Mucosa of stomach (tissue), 1 donor: ENCODE measurements at regions not wholly inside any gene's neighbourhood (a gene's known extent, or its start where the extent isn't known, plus 50 kb on each side); places are given as distances from the start of the nearest gene placed in this dataset.

ENCODE experiments used
- H3K27me3 ChIP-seq: one replicate; pipeline ENCODE4 v1.7.0; 2013; ENCODE audit warnings: mild to moderate bottlenecking, low read length; ENCODE audit not compliant: control insufficient read depth, insufficient read depth
- H3K36me3 ChIP-seq: one replicate; pipeline ENCODE4 v1.7.0; 2013; ENCODE audit warnings: low read length; ENCODE audit not compliant: control insufficient read depth, insufficient read depth
- H3K4me1 ChIP-seq: one replicate; pipeline ENCODE4 v1.7.0; 2013; ENCODE audit warnings: mild to moderate bottlenecking, low read length; ENCODE audit not compliant: control insufficient read depth, insufficient read depth
- H3K4me3 ChIP-seq: one replicate; pipeline ENCODE4 v1.7.0; 2013; ENCODE audit warnings: low read length
- H3K9ac ChIP-seq: one replicate; pipeline ENCODE4 v1.7.0; 2013; ENCODE audit warnings: mild to moderate bottlenecking, low read length, moderate library complexity
- H3K9me3 ChIP-seq: one replicate; pipeline ENCODE4 v1.7.0; 2013; ENCODE audit warnings: mild to moderate bottlenecking, low read length, moderate library complexity; ENCODE audit not compliant: control insufficient read depth
- donor health status: Pancreatic carcinoma.

DNA sequence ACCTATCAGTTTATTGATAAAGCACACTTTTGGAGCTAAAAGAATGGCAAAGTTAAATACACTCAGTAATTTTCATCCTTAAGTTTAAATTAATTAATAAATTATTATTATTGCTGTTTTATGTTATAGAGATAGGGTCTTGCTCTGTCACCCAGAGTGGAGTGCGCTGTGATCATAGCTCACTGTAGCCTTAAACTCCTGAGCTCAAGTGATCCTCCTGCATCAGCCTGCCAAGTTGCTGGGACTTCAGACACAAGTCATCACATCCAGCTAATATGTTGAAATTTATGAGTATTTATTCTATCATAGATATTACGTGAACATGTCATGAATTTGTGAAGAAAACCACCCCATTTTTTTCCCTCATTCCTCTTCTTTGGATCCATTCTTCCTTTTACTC lies 64.2 kb downstream of the GJA1 start:
- Histone ChIP-seq H3K9ac (no peak overlapping the region), H3K4me3 (no peak overlapping the region), H3K36me3 (no peaks in the 10 kb centered on the region), H3K27me3 (no peaks in the 10 kb centered on the region), H3K9me3 (no peaks in the 10 kb centered on the region), H3K4me1 (no peaks in the 10 kb centered on the region)

DNA sequence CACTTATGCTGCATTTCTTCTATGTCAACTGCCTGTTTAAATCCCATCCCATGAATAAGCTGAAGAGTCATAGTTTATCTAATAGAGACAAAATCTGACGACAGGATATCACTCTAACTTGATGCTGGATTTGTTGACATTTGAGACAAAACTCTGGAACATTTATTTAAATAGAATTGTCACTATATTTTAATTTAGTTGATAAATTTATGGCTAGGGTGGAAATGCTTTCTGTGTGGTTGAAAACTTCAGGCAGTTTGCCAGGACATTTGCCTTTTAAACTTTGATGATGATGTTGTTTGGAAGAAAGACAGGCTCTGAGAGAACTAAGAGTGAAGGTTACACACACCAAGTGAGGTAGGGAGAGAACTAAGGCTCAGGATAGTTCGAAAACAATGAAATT lies 68.1 kb downstream of the GJA1 start:
- Histone ChIP-seq H3K9ac (no peak overlapping the region), H3K4me3 (no peak overlapping the region), H3K9me3 (no peaks in the 10 kb centered on the region), H3K4me1 (no peaks in the 10 kb centered on the region), H3K27me3 (no peaks in the 10 kb centered on the region), H3K36me3 (no peaks in the 10 kb centered on the region)

DNA sequence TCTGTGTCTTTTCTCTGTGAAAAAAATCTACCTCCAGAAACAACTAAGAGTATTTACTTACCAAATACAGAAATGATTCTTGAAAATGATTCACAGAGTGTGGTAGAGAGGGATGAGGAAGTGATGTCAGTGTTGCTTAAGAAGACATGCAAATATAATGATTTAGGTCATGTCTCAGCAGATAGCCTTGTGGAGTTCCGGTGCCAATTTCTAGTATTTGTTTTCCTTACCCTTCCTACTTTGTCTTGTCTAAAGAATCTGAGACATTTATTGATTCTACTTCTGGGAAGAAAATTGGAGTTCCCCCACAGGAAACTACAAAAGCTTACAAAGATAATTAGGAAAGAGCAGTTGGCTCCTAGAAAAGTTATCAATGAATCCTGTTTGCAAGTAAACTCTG lies 68.8 kb downstream of the GJA1 start:
- Histone ChIP-seq H3K4me3 (no peak overlapping the region), H3K9me3 (no peaks in the 10 kb centered on the region), H3K4me1 (no peaks in the 10 kb centered on the region), H3K9ac (no peak overlapping the region), H3K36me3 (no peaks in the 10 kb centered on the region), H3K27me3 (no peaks in the 10 kb centered on the region)

DNA sequence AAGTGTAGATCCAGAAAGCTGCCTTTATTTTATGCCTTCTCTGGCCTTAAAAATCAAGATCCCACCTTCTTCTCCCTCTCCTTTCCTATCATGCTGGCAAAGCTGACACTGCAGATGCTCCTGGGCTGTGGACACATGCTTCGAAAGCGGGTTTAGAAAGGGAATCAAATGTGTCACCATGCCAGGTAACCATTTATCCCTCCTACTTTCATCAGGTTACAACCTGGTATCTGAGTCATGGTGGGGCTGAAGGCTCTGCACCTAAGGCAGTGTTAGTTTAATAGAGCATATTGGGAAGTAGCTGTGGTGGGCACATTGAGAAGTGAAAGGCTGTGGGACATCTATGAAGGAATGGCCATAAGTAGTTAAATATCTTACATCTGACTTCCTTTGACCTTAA lies 69.8 kb downstream of the GJA1 start:
- no peaks in the 10 kb centered on the region for H3K4me1 ChIP-seq
- H3K4me3 ChIP-seq: no peak overlapping the region
- H3K27me3 ChIP-seq: no peaks in the 10 kb centered on the region
- no peaks in the 10 kb centered on the region for H3K9me3 ChIP-seq
- no peak overlapping the region for H3K9ac ChIP-seq
- no peaks in the 10 kb centered on the region for H3K36me3 ChIP-seq

DNA sequence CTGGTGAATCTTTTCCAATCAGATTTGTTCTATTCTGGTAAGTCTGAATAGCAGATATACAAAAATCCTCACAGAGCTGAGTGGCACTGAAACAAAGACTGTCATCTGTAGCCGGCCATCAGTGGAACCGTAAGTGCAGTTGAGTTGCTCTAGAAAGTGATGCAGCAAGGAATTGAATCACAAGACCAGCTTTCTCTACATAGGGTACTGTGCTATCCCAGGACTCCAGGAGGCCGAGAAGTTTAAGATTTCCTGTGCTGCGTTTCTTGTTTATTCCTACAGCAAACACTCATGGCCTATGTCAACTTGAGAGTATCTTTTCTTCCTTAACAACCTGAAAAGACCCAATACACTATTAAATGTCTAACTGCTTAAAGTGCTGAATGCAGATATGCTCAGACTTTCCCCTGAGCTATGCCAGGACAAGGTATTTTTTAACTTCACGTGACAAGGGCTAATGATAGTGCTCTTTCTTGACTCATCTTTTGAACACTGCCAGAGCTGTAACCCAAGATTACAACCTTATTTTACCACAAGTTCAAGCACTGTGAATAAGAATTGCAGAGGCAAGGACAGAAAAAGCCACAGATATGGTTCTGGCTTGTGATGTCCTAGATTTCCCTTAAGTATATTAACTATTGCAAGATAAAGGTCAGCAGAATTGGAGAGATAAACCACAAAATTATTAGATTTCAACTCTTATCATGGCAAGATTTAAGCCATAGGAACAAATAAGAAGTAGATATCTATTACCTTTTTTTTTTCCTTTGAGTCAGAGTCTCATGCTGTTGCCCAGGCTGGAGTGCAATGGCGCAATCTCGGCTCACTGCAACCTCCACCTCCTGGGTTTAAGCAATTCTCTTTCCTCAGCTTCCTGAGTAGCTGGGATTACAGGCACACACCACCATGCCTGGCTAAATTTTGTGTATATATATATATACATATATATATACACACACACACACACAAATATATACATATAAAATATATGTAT lies 71.6 kb downstream of the GJA1 start:
- H3K4me1 ChIP-seq: no peaks in the 10 kb centered on the region
- no peaks in the 10 kb centered on the region for H3K36me3 ChIP-seq
- H3K9ac ChIP-seq: no peak overlapping the region
- no peak overlapping the region for H3K4me3 ChIP-seq
- H3K9me3 ChIP-seq: no peaks in the 10 kb centered on the region
- no peaks in the 10 kb centered on the region for H3K27me3 ChIP-seq

DNA sequence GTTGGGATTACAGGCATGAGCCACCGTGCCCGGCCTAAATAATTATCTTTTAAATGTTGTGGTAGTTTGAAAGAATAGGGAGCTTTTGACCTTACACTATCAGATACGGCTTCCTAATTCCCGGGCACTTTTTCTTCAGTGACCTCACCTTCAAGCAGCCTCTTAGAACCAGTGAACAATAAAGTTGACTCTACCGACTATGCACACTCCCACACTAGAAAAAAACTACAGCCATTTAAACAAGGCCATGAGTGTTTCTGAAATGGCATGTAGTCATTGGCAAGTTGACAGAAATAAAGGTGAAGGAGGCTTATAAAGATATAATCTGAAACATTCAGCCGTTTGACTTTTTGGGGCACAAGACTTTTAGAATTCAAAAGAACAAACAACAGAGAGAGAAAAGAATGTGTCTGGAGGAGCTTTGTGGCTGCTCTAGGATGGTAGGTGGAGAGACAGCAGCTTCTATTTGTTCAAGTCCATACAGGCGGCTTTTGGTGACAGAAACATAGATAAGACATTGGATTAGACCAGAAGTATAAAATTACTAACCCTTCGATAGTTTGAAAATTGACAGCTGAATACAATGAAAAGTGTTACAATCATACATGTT lies 75.2 kb downstream of the GJA1 start:
- Histone ChIP-seq H3K9me3 (no peaks in the 10 kb centered on the region), H3K36me3 (no peaks in the 10 kb centered on the region), H3K4me1 (no peaks in the 10 kb centered on the region), H3K27me3 (no peaks in the 10 kb centered on the region), H3K9ac (no peak overlapping the region), H3K4me3 (no peak overlapping the region)

DNA sequence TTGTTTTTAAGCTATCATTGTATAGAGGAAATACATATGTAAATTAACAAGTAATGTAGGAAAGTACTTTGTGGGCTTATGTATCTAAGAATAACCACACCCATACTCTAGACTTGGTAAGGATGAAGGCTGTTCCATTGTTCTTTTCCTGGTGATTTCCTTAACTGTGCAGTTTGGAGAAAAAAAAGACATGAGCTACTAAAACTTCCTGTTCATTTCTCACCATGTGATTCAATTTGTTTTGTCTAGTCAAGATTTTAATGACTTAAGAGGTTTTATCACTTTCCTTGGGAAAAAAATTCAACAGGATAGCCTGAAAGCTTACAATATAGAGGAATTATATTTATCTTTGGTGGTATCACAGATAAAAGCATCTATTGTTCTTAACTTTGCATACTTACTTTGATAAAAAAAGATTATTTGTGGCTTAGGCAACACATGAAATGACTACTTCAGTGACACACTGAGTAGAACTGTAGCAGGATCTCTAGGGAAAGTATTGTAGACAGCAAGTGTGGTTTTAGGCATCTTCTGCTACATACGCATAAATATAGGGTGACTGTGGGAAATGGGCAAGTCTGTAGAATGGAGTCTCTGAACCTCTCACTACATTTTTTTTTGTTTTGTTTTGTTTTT lies 80.3 kb downstream of the GJA1 start:
- Histone ChIP-seq H3K4me3 (no peak overlapping the region), H3K27me3 (no peaks in the 10 kb centered on the region), H3K9ac (no peak overlapping the region), H3K9me3 (no peaks in the 10 kb centered on the region), H3K4me1 (no peaks in the 10 kb centered on the region), H3K36me3 (no peaks in the 10 kb centered on the region)

DNA sequence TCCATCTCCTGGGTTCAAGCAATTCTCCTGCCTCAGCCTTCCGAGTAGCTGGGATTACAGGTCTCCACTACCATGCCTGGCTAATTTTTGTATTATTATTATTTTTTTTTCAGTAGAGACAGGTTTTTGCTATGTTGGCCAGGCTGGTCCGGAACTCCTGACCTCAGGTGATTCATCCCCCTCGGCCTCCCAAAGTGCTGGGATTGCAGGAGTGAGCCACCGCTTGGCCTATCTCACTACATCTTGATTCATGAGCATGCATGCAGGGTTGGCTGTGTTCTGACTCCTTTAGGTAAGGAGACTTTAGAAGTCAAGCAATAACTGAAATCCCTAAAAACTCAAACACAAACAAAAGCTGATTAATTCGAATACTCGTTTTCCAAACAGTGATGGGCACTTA lies 80.9 kb downstream of the GJA1 start:
- H3K9ac ChIP-seq: no peak overlapping the region
- no peaks in the 10 kb centered on the region for H3K27me3 ChIP-seq
- H3K36me3 ChIP-seq: no peaks in the 10 kb centered on the region
- H3K9me3 ChIP-seq: no peaks in the 10 kb centered on the region
- H3K4me3 ChIP-seq: no peak overlapping the region
- H3K4me1 ChIP-seq: no peaks in the 10 kb centered on the region

DNA sequence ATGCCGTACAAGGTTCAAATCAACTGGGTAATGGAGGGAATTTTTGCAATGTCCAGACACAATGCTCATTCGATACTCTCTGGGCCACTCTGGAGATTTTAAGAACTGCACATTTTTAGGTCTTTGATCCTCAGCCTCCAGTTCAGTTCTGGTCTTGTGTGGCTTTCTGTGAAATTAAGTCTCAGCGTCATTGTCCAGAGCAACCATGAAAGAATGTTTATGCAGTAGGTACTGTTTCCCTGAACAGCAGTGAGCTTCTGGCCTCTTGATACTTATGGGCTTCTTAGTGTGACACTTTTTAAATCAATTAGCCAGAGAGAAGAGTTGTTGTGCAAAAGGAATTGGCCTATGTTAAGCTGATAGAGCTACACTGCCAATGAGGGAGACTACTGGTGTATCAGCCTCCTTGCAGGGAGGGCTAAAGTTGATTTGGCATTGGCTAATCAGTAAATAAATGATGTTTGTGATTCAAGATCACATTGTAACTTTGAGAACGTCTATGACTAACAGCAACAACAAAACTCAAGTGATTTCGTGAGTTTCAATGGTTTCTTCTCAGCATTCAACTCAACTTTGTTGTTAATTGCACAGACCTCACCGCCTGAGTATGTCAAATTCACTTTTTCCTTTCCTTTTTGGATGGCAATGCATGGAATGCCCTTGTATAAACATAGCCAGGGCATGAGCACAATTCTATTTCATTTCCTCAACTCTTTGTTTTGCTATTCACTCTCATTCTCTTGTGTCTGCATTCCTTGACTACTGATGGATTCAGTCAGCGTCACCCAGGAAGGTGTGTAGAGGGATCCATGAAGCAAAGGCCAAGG lies 85.1 kb downstream of the GJA1 start:
- Histone ChIP-seq H3K27me3 (no peaks in the 10 kb centered on the region), H3K4me3 (no peak overlapping the region), H3K36me3 (no peaks in the 10 kb centered on the region), H3K9me3 (no peaks in the 10 kb centered on the region), H3K4me1 (no peaks in the 10 kb centered on the region), H3K9ac (no peak overlapping the region)

DNA sequence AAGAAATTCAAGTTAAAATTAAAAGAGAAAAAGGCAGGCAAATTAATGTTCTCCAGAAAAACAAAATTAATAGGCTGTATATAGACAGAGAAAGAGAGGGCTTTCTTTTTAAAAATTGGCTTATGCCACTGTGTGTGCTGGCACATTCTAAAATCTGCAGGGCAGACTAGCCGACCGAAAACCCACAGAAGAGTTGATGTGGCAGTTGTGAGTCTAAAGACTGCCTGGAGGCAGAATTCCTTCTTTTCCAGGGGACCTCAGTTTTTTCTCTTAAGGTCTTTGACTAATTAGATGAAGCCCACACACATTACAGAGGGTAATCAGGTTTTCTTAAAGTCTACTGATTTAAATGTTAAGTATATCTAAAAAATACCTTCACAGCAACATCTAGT lies 85.7 kb downstream of the GJA1 start:
- Histone ChIP-seq H3K4me1 (no peaks in the 10 kb centered on the region), H3K9me3 (no peaks in the 10 kb centered on the region), H3K9ac (no peak overlapping the region), H3K27me3 (no peaks in the 10 kb centered on the region), H3K4me3 (no peak overlapping the region), H3K36me3 (no peaks in the 10 kb centered on the region)

DNA sequence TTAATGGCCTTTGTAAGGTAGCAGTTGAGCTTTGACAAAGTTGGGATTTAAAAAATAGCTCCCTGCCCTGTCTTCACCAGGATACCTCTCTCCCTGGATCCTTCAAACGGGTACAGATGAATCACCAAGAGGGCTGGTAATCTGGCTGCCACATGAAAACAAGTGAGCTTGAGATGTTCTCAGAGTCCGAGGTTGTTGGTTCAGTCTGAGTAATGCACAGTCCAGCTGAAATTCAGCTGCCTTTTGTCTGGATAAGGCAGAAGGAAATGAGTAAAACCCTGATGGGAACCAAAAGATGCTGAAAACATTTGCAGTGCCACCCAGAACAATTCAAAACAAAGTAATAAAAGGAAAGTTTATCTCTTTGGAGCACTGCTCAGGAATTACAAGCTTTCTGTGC lies 86.8 kb downstream of the GJA1 start:
- Histone ChIP-seq H3K27me3 (no peaks in the 10 kb centered on the region), H3K9ac (no peak overlapping the region), H3K4me1 (no peaks in the 10 kb centered on the region), H3K9me3 (no peaks in the 10 kb centered on the region), H3K36me3 (no peaks in the 10 kb centered on the region), H3K4me3 (no peak overlapping the region)
